Suppressor macrophage treated with lipopolysaccharide for 4 hours (primary cell): ENCODE measurements at regions not wholly inside any gene's neighbourhood (a gene's known extent, or its start where the extent isn't known, plus 50 kb on each side); places are given as distances from the start of the nearest gene placed in this dataset.

ENCODE experiments used
- DNase-seq: peaks from one replicate; pipeline ENCODE4 v3.0.0-alpha.2; 2020

- no peak for DNase-seq
These were observed 1543.3 kb upstream of the PABPC4L start for GRCh38 chr4:135744928-135745327.

DNA sequence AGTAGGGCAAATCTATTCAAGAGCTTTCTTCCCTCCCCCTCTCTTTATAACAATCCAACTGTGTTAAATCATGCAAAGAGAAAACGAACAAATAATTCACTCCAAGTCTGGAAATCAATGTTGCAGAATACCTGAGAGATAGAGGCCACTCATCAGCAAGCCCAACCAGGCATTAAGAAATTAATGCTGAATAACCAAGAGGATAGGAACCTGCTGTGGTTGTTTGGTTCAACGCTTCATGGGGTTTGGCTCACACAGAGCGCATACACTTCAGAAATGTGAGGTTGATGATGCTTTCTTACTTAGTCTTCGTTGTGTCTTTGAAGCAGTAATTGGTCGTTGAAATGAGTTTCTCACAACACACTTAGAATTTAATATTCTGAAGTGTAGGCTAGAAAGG is 1540.0 kb upstream of the PABPC4L start:
- no peak for DNase-seq

DNA sequence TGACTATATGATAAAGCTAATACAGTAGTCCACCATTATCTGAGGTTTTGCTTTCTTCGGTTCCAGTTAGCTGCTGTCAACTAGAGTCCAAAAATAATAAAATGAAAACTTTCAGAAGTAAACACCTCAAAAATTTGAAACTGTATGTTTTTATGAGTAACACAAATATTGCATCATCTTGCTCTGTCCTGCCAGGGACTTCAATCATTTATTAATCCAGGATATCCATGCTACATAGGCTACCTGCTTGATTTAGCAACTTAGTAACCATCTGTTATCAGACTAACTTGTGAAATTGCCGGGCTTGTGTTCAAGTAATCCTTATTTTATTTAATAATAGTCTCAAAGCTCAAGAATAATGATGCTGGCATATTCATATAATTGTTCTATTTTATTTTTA is 1537.8 kb upstream of the PABPC4L start:
- no peak for DNase-seq

DNA sequence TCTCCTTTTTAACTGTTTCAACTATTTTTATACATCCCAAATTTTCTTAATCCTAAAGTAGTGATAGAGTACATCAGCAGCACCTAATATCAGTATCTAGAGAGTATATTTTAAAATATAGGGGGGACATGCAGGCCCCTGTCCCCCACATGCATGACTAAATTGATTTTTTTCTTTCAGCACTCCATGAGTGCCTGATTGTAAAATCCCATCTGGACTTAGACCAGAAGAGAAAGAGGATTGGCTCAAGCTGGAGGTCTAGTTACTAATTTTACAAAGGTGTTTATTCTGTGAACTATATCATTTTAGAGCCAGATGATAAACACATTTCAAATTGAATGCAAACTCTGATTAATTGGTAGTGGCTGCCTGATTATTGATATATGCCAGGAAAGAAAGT is 1533.9 kb upstream of the PABPC4L start:
- no peak for DNase-seq

DNA sequence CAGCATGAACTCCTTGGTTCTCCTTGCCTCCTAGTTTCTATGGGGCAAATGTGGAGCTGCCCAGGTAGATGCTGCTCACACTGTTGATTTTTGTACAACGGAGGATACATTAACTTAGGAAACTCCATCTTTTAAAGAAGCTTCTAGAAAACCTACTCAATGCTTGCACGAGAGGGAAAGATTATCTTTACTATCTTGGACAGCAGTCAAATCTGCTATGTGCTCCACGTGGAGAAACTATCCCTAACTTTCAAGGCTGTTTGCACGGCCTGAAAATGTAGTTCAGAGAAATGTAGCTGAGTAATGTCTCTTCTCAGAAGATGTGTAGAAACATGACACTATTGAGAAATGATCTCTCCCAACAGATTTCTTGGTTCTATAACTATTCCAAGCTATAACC is 1530.9 kb upstream of the PABPC4L start:
- DNase-seq = no peak

GRCh38 chr4:135731682-135732081 is 1530.1 kb upstream of the PABPC4L start:
- no peak for DNase-seq

DNA sequence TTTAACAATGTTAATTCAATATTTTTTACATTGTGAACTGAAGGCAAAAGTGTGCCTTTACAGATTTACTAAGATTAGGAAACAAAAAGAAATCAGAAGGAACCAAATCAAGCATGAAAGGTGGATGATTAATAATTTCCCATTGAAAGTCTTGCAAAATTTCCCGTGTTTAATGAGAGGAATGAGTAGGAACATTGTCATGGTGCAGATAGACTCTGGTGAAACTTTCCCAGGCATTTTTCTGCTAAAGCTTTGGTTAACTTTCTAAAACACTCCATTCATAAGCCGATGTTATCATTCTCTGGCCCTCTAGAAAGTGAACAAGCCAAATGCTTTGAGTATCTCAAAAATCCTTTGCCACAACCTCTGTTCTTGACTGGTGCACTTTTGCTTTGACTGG is 1522.8 kb upstream of the PABPC4L start:
- DNase-seq = no peak

GRCh38 chr4:135718019-135718418 is 1516.4 kb upstream of the PABPC4L start:
- no peak for DNase-seq

DNA sequence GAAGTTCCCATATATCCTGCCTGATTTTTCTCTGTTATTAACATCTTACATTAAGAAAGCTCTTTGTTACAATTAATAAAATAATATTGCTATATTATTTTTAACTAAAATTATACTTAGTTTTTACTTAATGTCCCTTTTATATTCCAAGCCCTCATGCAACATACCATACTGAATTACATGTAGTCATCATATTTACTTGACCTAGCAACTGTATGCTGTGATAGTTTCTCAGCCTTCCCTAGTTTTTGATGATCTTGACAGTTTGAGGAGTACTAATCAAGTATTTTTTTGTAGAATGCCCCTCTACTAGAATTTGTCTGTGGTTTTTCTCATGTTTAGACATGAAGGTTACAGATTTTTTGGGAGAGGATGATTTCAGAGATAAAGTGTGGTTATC is 1503.8 kb upstream of the PABPC4L start:
- DNase-seq = no peak

DNA sequence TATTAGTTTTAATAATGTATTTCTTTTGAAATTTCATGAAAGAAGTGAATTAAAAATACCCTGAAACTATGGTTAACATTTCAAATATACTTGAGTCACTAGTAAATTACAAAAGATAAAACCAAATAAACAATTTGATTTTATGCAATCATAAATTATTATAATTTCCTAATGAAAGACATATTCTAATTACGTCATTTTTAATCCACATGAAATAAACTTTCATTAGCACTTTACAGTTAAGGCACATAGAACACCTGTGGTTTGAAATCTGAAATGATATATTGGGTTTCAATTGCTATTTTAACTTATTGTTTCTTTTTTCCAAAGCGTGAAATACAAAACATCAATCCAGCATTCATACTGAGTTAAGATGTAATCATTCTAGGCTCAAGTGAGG is 1492.5 kb upstream of the PABPC4L start:
- DNase-seq = no peak

GRCh38 chr4:135684001-135684400 is 1482.4 kb upstream of the PABPC4L start:
- no peak for DNase-seq

- no peak for DNase-seq
These were observed 1470.6 kb upstream of the PABPC4L start for GRCh38 chr4:135672202-135672601.

- no peak for DNase-seq
These were observed 1469.0 kb upstream of the PABPC4L start for GRCh38 chr4:135670548-135670947.
